Muscle layer of duodenum (tissue), 2 donors: ENCODE measurements at regions not wholly inside any gene's neighbourhood (a gene's known extent, or its start where the extent isn't known, plus 50 kb on each side); places are given as distances from the start of the nearest gene placed in this dataset.

Source experiments
- H3K27ac ChIP-seq: one replicate; pipeline ENCODE4 v1.7.0; 2013; ENCODE audit warnings: mild to moderate bottlenecking, low read length
- H3K27me3 ChIP-seq: one replicate; pipeline ENCODE4 v1.7.0; 2013; ENCODE audit warnings: low read depth, mild to moderate bottlenecking, control low read depth, low read length
- H3K36me3 ChIP-seq, 2 donors: one replicate each; pipeline ENCODE4 v1.7.0; 2013; ENCODE audit warnings: low read length in 2 of 2, control low read depth in 1 of 2, mild to moderate bottlenecking in 1 of 2; ENCODE audit not compliant: insufficient read depth in 2 of 2, control insufficient read depth in 1 of 2
- H3K4me1 ChIP-seq, 2 donors: one replicate each; pipeline ENCODE4 v1.7.0; 2013; ENCODE audit warnings: low read length in 2 of 2, mild to moderate bottlenecking in 2 of 2, control low read depth in 1 of 2, moderate library complexity in 1 of 2; ENCODE audit not compliant: insufficient read depth in 2 of 2, control insufficient read depth in 1 of 2
- H3K4me3 ChIP-seq, 2 donors: one replicate each; pipeline ENCODE4 v1.7.0; 2013; ENCODE audit warnings: low read length in 2 of 2, low read depth in 1 of 2, mild to moderate bottlenecking in 1 of 2
- H3K9me3 ChIP-seq, 2 donors: one replicate each; pipeline ENCODE4 v1.7.0; 2013; ENCODE audit warnings: low read length in 2 of 2, control low read depth in 1 of 2, mild to moderate bottlenecking in 1 of 2; ENCODE audit not compliant: control insufficient read depth in 1 of 2
- donor health status: healthy.

DNA sequence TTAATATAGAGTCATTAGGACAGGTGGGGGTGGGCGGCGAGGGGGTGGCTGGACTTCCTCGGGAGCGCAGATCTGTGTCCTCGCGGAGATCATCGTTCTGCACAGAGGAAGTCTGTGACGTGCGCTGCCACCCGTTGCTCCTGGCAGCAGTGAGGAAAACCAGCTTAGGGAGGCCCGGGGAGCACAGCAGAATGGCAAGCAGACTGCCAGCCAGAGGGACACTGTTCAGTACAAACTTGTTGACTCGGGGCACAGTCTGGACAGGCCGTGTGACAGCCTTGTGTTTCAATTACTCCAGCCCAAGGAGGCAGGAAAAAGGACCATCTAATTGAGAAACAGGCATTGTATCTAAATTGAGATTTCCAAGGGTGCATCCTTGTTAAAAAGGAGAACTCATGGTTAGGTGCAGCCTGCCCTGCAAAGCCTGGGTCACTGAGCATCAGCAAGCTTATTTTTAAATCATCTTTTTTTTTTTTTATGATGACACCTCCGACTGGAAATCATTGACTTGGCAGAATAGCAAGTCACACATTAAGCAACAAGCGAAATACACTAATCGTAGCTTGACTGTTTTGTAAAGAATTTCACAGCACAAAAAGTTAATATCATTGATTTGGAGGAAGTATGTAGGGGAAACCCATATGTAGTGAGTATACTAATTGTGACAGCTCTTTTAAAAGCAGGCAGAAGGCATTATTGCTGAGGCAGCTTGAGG, 512.0 kb upstream of the FAT1 start:
- Histone ChIP-seq H3K27me3 (no peaks in the 10 kb centered on the region), H3K9me3 (no peaks in the 10 kb centered on the region), H3K36me3 (no peaks in the 10 kb centered on the region), H3K4me1 (no peaks in the 10 kb centered on the region), H3K4me3 (no peak overlapping the region), H3K27ac (no peak overlapping the region)

GRCh38 chr4:187236209-187236890, 512.7 kb upstream of the FAT1 start:
- Histone ChIP-seq H3K27ac (no peak overlapping the region), H3K4me1 (no peaks in the 10 kb centered on the region), H3K9me3 (no peaks in the 10 kb centered on the region), H3K4me3 (no peak overlapping the region), H3K36me3 (no peaks in the 10 kb centered on the region), H3K27me3 (no peaks in the 10 kb centered on the region)

- Histone ChIP-seq H3K36me3 (no peaks in the 10 kb centered on the region), H3K4me3 (no peak overlapping the region), H3K27ac (no peak overlapping the region), H3K9me3 (peaks cover 0 to under 1% of the 10 kb centered on the region in 2 donors), H3K27me3 (no peaks in the 10 kb centered on the region), H3K4me1 (no peaks in the 10 kb centered on the region)
Observed at GRCh38 chr4:187238646-187239045, 515.0 kb upstream of the FAT1 start.

- H3K27ac ChIP-seq = no peak overlapping the region
- H3K4me3 ChIP-seq = no peak overlapping the region
- no peaks in the 10 kb centered on the region for H3K36me3 ChIP-seq
- H3K27me3 ChIP-seq = no peaks in the 10 kb centered on the region
- H3K4me1 ChIP-seq = no peaks in the 10 kb centered on the region
- no peaks in the 10 kb centered on the region for H3K9me3 ChIP-seq
Observed at GRCh38 chr4:187251896-187252295, 528.2 kb upstream of the FAT1 start.

DNA sequence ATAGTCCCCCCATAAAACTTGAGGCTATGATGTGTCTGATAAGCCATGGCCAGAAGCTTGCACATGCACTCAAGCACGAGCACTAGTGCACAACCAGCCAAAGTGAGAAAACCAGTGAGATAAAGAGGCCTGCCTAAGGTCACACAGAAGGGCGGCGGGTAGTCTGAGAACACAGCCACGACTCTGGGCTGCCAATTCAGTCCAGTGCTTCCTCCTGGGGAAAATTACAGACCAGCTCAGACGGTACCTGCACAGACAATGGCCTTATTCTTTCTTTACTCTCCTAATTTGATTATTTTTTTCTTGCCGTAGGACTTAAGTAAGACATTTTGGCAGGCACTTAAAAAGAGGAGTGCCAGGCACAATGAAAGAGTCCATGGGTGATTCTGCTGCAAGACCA, 533.2 kb upstream of the FAT1 start:
- Histone ChIP-seq H3K36me3 (no peaks in the 10 kb centered on the region), H3K9me3 (no peaks in the 10 kb centered on the region), H3K27me3 (no peaks in the 10 kb centered on the region), H3K4me1 (no peaks in the 10 kb centered on the region), H3K4me3 (no peak overlapping the region), H3K27ac (no peak overlapping the region)

GRCh38 chr4:187258651-187259401, 535.2 kb upstream of the FAT1 start:
- H3K27ac ChIP-seq = no peak overlapping the region

DNA sequence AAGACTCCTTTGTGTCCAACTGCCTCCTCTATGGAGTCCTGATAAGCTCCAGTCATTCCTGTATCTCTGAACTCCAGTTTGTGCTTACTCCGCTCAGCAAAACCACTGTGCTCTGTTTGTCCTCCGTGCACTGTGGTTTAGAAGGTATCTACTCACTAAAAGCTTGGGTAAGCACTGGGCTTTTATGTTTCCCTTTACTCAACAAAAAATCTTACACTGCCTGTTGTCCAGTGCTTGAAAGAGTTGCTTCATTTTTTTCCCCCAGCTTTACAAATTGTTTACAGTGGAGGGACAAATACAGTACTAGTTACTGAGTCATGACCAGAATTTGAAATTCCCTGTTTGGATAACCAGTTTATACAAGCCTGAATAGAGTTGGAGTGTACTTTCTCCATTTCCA, 545.3 kb upstream of the FAT1 start:
- Histone ChIP-seq H3K36me3 (no peaks in the 10 kb centered on the region), H3K4me3 (no peak overlapping the region), H3K27me3 (no peaks in the 10 kb centered on the region), H3K4me1 (no peaks in the 10 kb centered on the region), H3K27ac (no peak overlapping the region), H3K9me3 (no peaks in the 10 kb centered on the region)

More at GRCh38 chr4:187258651-187259401, 535.2 kb upstream of the FAT1 start:
- H3K9me3 ChIP-seq = no peaks in the 10 kb centered on the region
- no peaks in the 10 kb centered on the region for H3K4me1 ChIP-seq
- H3K36me3 ChIP-seq = no peaks in the 10 kb centered on the region
- no peaks in the 10 kb centered on the region for H3K27me3 ChIP-seq
- no peak overlapping the region for H3K4me3 ChIP-seq

DNA sequence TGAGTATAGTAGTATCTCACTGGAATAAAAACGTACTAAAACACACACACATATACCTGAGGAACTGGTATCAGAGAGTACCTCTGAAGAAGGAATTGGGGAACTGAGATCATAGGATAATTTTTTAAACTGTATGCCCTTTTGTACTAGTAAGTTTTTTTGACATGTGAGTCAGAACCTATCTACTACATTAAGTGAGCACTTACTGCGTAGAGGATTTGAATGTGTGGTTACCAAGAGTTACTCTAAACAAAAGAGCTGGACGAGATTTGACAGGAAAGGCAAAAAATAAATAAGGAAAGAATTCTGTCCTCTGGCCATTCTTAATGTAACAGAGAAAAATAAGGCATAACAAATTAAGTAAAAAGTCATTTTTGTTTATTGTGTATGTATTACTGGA, 546.5 kb upstream of the FAT1 start:
- Histone ChIP-seq H3K36me3 (no peaks in the 10 kb centered on the region), H3K27ac (no peak overlapping the region), H3K27me3 (no peaks in the 10 kb centered on the region), H3K9me3 (no peaks in the 10 kb centered on the region), H3K4me1 (no peaks in the 10 kb centered on the region), H3K4me3 (no peak overlapping the region)

DNA sequence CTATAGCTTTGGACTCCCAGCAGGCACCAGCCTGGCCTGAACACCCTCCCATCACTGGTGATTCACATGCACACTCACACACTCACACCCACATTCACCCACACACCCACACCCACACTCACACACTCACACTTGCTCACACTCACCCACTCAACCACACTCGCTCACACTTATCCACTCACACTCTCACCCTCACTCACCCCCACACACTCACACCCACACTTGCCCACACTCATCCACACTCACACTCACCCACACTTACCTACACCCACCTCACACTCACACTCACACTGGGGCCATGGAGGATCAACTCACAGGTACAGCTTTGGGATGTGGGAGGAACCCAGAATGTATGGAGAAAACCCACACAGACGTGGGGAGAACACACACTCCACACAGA, 548.2 kb upstream of the FAT1 start:
- Histone ChIP-seq H3K4me1 (no peaks in the 10 kb centered on the region), H3K27me3 (no peaks in the 10 kb centered on the region), H3K36me3 (no peaks in the 10 kb centered on the region), H3K27ac (no peak overlapping the region), H3K4me3 (no peak overlapping the region), H3K9me3 (no peaks in the 10 kb centered on the region)

- Histone ChIP-seq H3K4me3 (no peak overlapping the region), H3K27ac (no peak overlapping the region), H3K4me1 (no peaks in the 10 kb centered on the region), H3K27me3 (no peaks in the 10 kb centered on the region), H3K36me3 (no peaks in the 10 kb centered on the region), H3K9me3 (no peaks in the 10 kb centered on the region)
Observed at GRCh38 chr4:187274153-187274552, 550.5 kb upstream of the FAT1 start.

DNA sequence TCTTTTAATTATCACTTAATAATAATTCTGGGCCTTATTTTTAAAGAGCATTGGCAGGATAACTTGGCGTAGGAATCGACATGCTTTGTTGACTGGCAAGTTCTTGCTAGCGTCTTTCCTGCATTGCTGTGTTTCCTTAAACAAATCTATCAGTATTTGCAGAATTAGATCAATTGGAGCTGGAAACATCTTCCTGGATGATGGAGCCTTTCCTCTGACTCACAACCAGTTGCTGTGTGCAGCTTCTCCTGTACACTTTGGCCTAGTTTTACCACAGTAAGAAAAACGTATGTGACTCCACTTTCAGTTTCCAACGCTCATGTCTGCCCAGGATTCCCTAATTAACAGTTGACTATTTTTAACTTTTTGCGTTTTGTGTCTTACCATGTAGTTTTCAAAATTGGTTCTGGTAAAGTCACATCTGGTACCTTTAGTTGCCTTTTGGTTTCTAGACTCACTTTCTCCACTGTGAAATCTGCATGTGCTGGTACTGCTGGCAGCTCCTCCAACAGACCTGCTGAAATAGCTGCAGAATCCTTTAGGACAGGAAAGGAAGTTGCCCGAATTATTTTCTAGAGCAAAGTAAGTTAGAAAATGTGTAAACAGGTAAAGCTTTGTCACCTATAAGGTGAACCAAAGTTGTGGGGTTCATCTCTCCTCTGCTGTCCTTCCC, 553.2 kb upstream of the FAT1 start:
- Histone ChIP-seq H3K27me3 (no peaks in the 10 kb centered on the region), H3K27ac (no peak overlapping the region), H3K9me3 (no peaks in the 10 kb centered on the region), H3K4me3 (no peak overlapping the region), H3K36me3 (no peaks in the 10 kb centered on the region), H3K4me1 (no peaks in the 10 kb centered on the region)
